ENCODE measurements at regions not wholly inside any gene's neighbourhood (a gene's known extent, or its start where the extent isn't known, plus 50 kb on each side); places are given as distances from the start of the nearest gene placed in this dataset.
"Not testable (repeated sequence)": the region's sequence is repeated elsewhere in the genome, so short reads cannot be mapped to it uniquely, and the experiment has no call there.

GRCh38 chr1:30460661-30461060 is 262.7 kb downstream of the MATN1 start:
- H3K9me3 ChIP-seq (ENCODE audit: control insufficient read depth, insufficient read depth, low read length) = no peaks in the 10 kb centered on the region
- no peaks in the 10 kb centered on the region for H3K27me3 ChIP-seq (ENCODE audit: control insufficient read depth, low read length)
- no peaks in the 10 kb centered on the region for H3K36me3 ChIP-seq (ENCODE audit: control insufficient read depth, low read length)
- no peaks in the 10 kb centered on the region for H3K79me2 ChIP-seq (ENCODE audit: control insufficient read depth, low read length)
- H4K20me1 ChIP-seq (ENCODE audit: control insufficient read depth, insufficient read depth, low read depth, low read length) = no peaks in the 10 kb centered on the region
- no peak overlapping the region for H3K27ac ChIP-seq (ENCODE audit: low read depth, low read length)
- H3K9me2 ChIP-seq (replicated peaks; ENCODE audit: control insufficient read depth, low read length) = no peaks in the 10 kb centered on the region
- H3F3A ChIP-seq (ENCODE audit: control insufficient read depth, insufficient read depth) = no peaks in the 10 kb centered on the region
- no peaks in the 10 kb centered on the region for H3K4me1 ChIP-seq (ENCODE audit: control insufficient read depth, low read length)
- TF ChIP-seq EZH2phosphoT487 (IDR thresholded peaks at IDR 0.05; ENCODE audit: borderline replicate concordance, low read length) (no peak), CTCF (IDR thresholded peaks at IDR 0.05; ENCODE audit: low read depth, low read length, poor library complexity, severe bottlenecking) (no peak)
- no peak overlapping the region for H3K4me3 ChIP-seq (ENCODE audit: low read length)
- no peak overlapping the region for H3K4me2 ChIP-seq (ENCODE audit: low read length)

GRCh38 chr1:30458730-30459485 is 264.5 kb downstream of the MATN1 start:
- not testable (repeated sequence) for H3K27ac ChIP-seq (ENCODE audit: low read depth, low read length); H3K79me2 ChIP-seq (ENCODE audit: control insufficient read depth, low read length); H3K4me2 ChIP-seq (ENCODE audit: low read length); H3K9me3 ChIP-seq (ENCODE audit: control insufficient read depth, insufficient read depth, low read length); H4K20me1 ChIP-seq (ENCODE audit: control insufficient read depth, insufficient read depth, low read depth, low read length); H3F3A ChIP-seq (ENCODE audit: control insufficient read depth, insufficient read depth); H3K27me3 ChIP-seq (ENCODE audit: control insufficient read depth, low read length); H3K4me1 ChIP-seq (ENCODE audit: control insufficient read depth, low read length); H3K4me3 ChIP-seq (ENCODE audit: low read length); H3K36me3 ChIP-seq (ENCODE audit: control insufficient read depth, low read length); H3K9me2 ChIP-seq (replicated peaks; ENCODE audit: control insufficient read depth, low read length)

GRCh38 chr1:30452925-30453324 is 270.5 kb downstream of the MATN1 start:
- H3K27ac ChIP-seq (ENCODE audit: low read depth, low read length) = no peak overlapping the region
- H3K27me3 ChIP-seq (ENCODE audit: control insufficient read depth, low read length) = no peaks in the 10 kb centered on the region
- no peak overlapping the region for H3K4me3 ChIP-seq (ENCODE audit: low read length)
- no peaks in the 10 kb centered on the region for H3F3A ChIP-seq (ENCODE audit: control insufficient read depth, insufficient read depth)
- no peaks in the 10 kb centered on the region for H4K20me1 ChIP-seq (ENCODE audit: control insufficient read depth, insufficient read depth, low read depth, low read length)
- no peak for TF ChIP-seq CTCF (IDR thresholded peaks at IDR 0.05; ENCODE audit: low read depth, low read length, poor library complexity, severe bottlenecking)
- no peak for TF ChIP-seq EZH2phosphoT487 (IDR thresholded peaks at IDR 0.05; ENCODE audit: borderline replicate concordance, low read length)
- H3K79me2 ChIP-seq (ENCODE audit: control insufficient read depth, low read length) = no peaks in the 10 kb centered on the region
- no peaks in the 10 kb centered on the region for H3K4me1 ChIP-seq (ENCODE audit: control insufficient read depth, low read length)
- no peaks in the 10 kb centered on the region for H3K36me3 ChIP-seq (ENCODE audit: control insufficient read depth, low read length)
- H3K4me2 ChIP-seq (ENCODE audit: low read length) = no peak overlapping the region
- no peaks in the 10 kb centered on the region for H3K9me3 ChIP-seq (ENCODE audit: control insufficient read depth, insufficient read depth, low read length)
- H3K9me2 ChIP-seq (replicated peaks; ENCODE audit: control insufficient read depth, low read length) = no peaks in the 10 kb centered on the region

- H3K27ac ChIP-seq (ENCODE audit: low read depth, low read length) = no peak overlapping the region
- no peak overlapping the region for H3K4me3 ChIP-seq (ENCODE audit: low read length)
- H3K79me2 ChIP-seq (ENCODE audit: control insufficient read depth, low read length) = no peaks in the 10 kb centered on the region
- H3F3A ChIP-seq (ENCODE audit: control insufficient read depth, insufficient read depth) = no peaks in the 10 kb centered on the region
- no peak overlapping the region for H3K4me2 ChIP-seq (ENCODE audit: low read length)
- H4K20me1 ChIP-seq (ENCODE audit: control insufficient read depth, insufficient read depth, low read depth, low read length) = no peaks in the 10 kb centered on the region
- no peaks in the 10 kb centered on the region for H3K9me2 ChIP-seq (replicated peaks; ENCODE audit: control insufficient read depth, low read length)
- H3K4me1 ChIP-seq (ENCODE audit: control insufficient read depth, low read length) = no peaks in the 10 kb centered on the region
- TF ChIP-seq CTCF (IDR thresholded peaks at IDR 0.05; ENCODE audit: low read depth, low read length, poor library complexity, severe bottlenecking) (no peak), EZH2phosphoT487 (IDR thresholded peaks at IDR 0.05; ENCODE audit: borderline replicate concordance, low read length) (no peak)
- H3K9me3 ChIP-seq (ENCODE audit: control insufficient read depth, insufficient read depth, low read length) = no peaks in the 10 kb centered on the region
- no peaks in the 10 kb centered on the region for H3K36me3 ChIP-seq (ENCODE audit: control insufficient read depth, low read length)
- H3K27me3 ChIP-seq (ENCODE audit: control insufficient read depth, low read length) = no peaks in the 10 kb centered on the region
These were observed 271.2 kb downstream of the MATN1 start for GRCh38 chr1:30452170-30452569.
